ENCODE measurements at regions not wholly inside any gene's neighbourhood (a gene's known extent, or its start where the extent isn't known, plus 50 kb on each side); places are given as distances from the start of the nearest gene placed in this dataset.
"Not testable (repeated sequence)": the region's sequence is repeated elsewhere in the genome, so short reads cannot be mapped to it uniquely, and the experiment has no call there.

DNA sequence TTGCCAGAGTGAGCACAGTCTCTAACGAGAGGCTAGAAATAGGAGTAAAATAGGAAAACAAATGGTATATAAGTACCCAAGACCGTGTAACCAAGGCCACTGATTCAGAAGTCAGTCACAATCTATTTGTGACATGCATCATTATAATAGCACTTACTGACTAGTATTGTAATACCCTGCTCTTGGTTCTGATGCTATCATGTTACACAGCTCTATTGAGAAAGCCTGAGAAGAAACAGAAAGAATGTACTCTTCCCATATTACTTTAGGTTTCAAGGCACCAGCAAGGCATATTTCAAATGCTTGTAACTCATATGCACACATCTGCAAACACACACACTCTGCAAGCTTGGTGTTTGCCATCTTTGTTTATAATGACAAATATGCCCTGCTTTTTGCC, 746.4 kb downstream of the SLC4A3 start:
- H3K4me1 ChIP-seq (ENCODE audit: control insufficient read depth, insufficient read depth, low read length) = peaks cover 25% of the 10 kb centered on the region
- no peak overlapping the region for H3K27ac ChIP-seq (ENCODE audit: low read depth, low read length)
- H3K9me3 ChIP-seq (ENCODE audit: control insufficient read depth, insufficient read depth, low read length) = no peaks in the 10 kb centered on the region
- H3K27me3 ChIP-seq (ENCODE audit: control insufficient read depth, insufficient read depth, low read length) = no peaks in the 10 kb centered on the region
- no peak overlapping the region for H3K4me3 ChIP-seq (ENCODE audit: low read depth, low read length)
- no peaks in the 10 kb centered on the region for H3K36me3 ChIP-seq (ENCODE audit: control insufficient read depth, insufficient read depth, low read length)
- H3K9ac ChIP-seq (ENCODE audit: low read depth, low read length) = no peak overlapping the region

DNA sequence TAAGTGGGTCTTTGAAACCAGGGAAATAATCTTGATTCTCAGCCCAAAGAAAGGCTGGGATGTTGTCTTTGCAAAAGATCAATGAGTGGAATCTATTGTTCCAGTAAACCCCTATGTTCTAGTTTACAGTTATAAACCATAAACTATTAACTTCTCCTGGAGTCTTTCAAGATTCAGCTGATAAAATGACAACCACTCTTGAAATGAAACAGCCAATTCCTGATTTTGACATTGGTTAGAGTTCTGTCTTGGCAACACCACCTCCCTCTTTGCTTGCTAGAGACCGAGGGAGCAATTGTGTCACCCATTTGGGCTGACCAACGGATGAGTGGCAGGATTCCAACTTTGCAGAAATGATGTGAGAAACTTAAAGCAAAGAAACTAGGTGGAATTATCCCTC, 746.9 kb downstream of the SLC4A3 start:
- Histone ChIP-seq H3K4me3 (ENCODE audit: low read depth, low read length) (no peak overlapping the region), H3K27ac (ENCODE audit: low read depth, low read length) (no peak overlapping the region), H3K9ac (ENCODE audit: low read depth, low read length) (no peak overlapping the region), H3K36me3 (ENCODE audit: control insufficient read depth, insufficient read depth, low read length) (no peaks in the 10 kb centered on the region), H3K27me3 (ENCODE audit: control insufficient read depth, insufficient read depth, low read length) (no peaks in the 10 kb centered on the region), H3K4me1 (ENCODE audit: control insufficient read depth, insufficient read depth, low read length) (peaks cover 25% of the 10 kb centered on the region), H3K9me3 (ENCODE audit: control insufficient read depth, insufficient read depth, low read length) (no peaks in the 10 kb centered on the region; the same call in 1 of the 2 replicates)

DNA sequence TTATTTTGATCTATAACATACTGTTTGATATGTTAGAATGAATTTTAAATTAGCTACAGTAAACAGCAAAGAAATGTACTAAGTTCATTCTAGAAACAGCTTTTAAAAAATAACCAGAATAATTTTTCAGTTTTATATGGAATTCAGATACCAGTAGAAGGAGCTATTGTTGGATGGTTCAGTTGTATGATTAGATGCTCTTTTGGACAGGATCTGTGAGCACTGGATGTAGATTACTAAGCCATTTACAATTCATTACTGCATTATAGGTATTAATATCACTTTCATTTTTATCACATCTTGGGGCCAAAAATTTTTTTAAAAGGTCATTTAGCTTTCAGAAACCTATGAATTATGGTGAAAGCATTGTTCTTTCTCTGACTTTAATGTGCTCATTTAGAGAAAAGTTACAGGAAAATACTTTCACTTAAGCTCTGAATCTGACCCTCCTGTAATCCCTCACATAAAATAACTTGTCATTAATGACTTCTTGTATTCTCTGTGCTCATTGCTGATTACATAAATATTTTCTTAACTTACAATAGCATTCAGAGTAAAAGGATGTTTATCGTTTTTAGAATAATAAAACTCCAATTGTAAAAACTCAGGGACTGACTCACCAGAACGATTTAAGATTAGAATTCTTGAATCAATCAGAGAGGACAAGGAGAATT, 750.2 kb downstream of the SLC4A3 start:
- Histone ChIP-seq H3K9me3 (ENCODE audit: control insufficient read depth, insufficient read depth, low read length) (no peaks in the 10 kb centered on the region; the same call in none of the 2 replicates), H3K27me3 (ENCODE audit: control insufficient read depth, insufficient read depth, low read length) (no peaks in the 10 kb centered on the region), H3K36me3 (ENCODE audit: control insufficient read depth, insufficient read depth, low read length) (no peaks in the 10 kb centered on the region), H3K4me1 (ENCODE audit: control insufficient read depth, insufficient read depth, low read length) (peaks cover 25% of the 10 kb centered on the region), H3K27ac (ENCODE audit: low read depth, low read length) (no peak overlapping the region), H3K9ac (ENCODE audit: low read depth, low read length) (no peak overlapping the region), H3K4me3 (ENCODE audit: low read depth, low read length) (no peak overlapping the region)

GRCh38 chr2:220387758-220388157, 760.3 kb downstream of the SLC4A3 start:
- H3K9me3 ChIP-seq (ENCODE audit: control insufficient read depth, insufficient read depth, low read length); H3K4me1 ChIP-seq (ENCODE audit: control insufficient read depth, insufficient read depth, low read length); H3K4me3 ChIP-seq (ENCODE audit: low read depth, low read length); H3K9ac ChIP-seq (ENCODE audit: low read depth, low read length); H3K27ac ChIP-seq (ENCODE audit: low read depth, low read length); H3K27me3 ChIP-seq (ENCODE audit: control insufficient read depth, insufficient read depth, low read length); H3K36me3 ChIP-seq (ENCODE audit: control insufficient read depth, insufficient read depth, low read length): not testable (repeated sequence)

DNA sequence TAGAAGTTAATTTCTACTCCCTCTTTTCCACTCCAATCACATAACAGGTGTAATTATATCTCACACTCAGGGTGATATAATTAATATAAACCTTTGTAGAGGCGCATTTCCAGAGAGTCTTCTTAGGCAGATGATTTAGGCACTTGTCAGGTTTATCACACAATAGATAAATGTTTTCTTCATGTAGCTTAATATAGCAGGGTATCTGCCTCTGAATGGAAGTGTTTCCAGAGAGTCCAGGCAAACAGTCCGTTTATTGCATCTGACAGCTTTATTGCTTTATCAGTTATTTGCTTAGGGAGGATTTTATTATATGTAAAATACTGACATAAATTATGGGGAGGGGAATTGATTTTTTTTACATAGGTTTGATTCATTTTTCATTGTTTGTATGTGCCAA, 766.3 kb downstream of the SLC4A3 start:
- Histone ChIP-seq H3K27me3 (ENCODE audit: control insufficient read depth, insufficient read depth, low read length) (no peaks in the 10 kb centered on the region), H3K9ac (ENCODE audit: low read depth, low read length) (no peak overlapping the region), H3K27ac (ENCODE audit: low read depth, low read length) (no peak overlapping the region), H3K4me3 (ENCODE audit: low read depth, low read length) (no peak overlapping the region), H3K9me3 (ENCODE audit: control insufficient read depth, insufficient read depth, low read length) (no peaks in the 10 kb centered on the region), H3K4me1 (ENCODE audit: control insufficient read depth, insufficient read depth, low read length) (no peaks in the 10 kb centered on the region), H3K36me3 (ENCODE audit: control insufficient read depth, insufficient read depth, low read length) (no peaks in the 10 kb centered on the region)

DNA sequence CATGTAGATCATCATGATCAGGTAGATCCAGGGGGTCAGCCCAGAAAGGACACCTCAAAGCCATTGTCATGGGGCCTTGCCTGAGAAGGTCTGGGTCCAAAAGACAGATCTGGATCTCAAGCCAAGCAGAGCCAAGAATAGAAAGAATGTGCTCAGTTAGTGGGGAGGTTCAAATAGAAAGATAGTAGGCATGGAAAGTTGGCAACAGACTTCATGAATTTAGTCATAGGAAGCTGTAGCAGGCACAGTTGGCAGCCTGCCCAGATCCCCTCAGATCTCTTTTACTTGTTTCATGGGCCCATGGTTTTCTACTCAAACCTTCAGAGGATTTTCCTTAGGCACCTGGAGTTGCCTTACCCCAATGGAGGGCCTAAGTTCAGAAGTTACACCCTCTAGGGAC, 767.0 kb downstream of the SLC4A3 start:
- no peak overlapping the region for H3K9ac ChIP-seq (ENCODE audit: low read depth, low read length)
- no peaks in the 10 kb centered on the region for H3K4me1 ChIP-seq (ENCODE audit: control insufficient read depth, insufficient read depth, low read length)
- H3K27ac ChIP-seq (ENCODE audit: low read depth, low read length) = no peak overlapping the region
- H3K27me3 ChIP-seq (ENCODE audit: control insufficient read depth, insufficient read depth, low read length) = no peaks in the 10 kb centered on the region
- H3K4me3 ChIP-seq (ENCODE audit: low read depth, low read length) = no peak overlapping the region
- H3K36me3 ChIP-seq (ENCODE audit: control insufficient read depth, insufficient read depth, low read length) = no peaks in the 10 kb centered on the region
- no peaks in the 10 kb centered on the region for H3K9me3 ChIP-seq (ENCODE audit: control insufficient read depth, insufficient read depth, low read length)

DNA sequence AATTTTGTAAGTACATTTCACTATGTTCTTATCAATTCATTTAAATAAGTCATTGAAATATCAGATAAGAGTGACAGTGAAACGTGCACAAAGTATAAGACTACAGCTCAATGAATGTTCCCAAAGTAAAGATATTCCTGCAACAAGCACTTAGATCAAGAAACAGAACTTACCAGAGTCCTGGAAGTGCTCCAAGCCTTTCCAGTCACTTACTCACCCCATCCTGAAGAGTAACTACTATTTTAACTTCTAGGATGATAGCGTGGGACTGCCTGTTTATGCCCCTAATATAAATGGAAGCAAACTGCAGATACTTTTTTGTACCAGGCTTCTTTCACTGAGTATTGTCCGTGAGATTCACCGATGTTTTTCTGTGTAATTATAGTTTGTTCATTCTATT, 768.9 kb downstream of the SLC4A3 start:
- no peaks in the 10 kb centered on the region for H3K36me3 ChIP-seq (ENCODE audit: control insufficient read depth, insufficient read depth, low read length)
- no peak overlapping the region for H3K4me3 ChIP-seq (ENCODE audit: low read depth, low read length)
- H3K4me1 ChIP-seq (ENCODE audit: control insufficient read depth, insufficient read depth, low read length) = no peaks in the 10 kb centered on the region
- H3K9me3 ChIP-seq (ENCODE audit: control insufficient read depth, insufficient read depth, low read length) = peaks cover 5% of the 10 kb centered on the region
- no peak overlapping the region for H3K27ac ChIP-seq (ENCODE audit: low read depth, low read length)
- H3K27me3 ChIP-seq (ENCODE audit: control insufficient read depth, insufficient read depth, low read length) = no peaks in the 10 kb centered on the region
- no peak overlapping the region for H3K9ac ChIP-seq (ENCODE audit: low read depth, low read length)

DNA sequence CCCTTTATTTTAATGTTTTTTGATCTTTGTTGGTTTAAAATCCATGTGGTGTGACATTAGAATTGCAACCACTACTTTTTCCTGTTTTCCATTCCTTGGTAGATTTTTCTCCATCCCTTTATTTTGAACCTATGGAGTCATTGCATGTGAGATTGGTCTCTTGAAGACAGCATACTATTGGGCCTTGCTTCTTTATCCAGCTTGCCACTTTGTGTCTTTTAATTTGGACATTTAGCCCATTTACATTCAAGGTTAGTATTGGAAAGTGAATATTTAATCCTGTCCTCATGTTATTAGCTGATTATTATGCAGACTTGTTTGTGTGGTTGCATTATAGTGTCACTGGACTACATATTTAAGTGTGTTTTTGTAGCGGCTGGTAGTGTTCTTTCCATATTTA, 782.9 kb downstream of the SLC4A3 start:
- Histone ChIP-seq H3K4me1 (ENCODE audit: control insufficient read depth, insufficient read depth, low read length) (no peaks in the 10 kb centered on the region), H3K9me3 (ENCODE audit: control insufficient read depth, insufficient read depth, low read length) (peaks cover 20% of the 10 kb centered on the region), H3K9ac (ENCODE audit: low read depth, low read length) (no peak overlapping the region), H3K27me3 (ENCODE audit: control insufficient read depth, insufficient read depth, low read length) (no peaks in the 10 kb centered on the region), H3K27ac (ENCODE audit: low read depth, low read length) (no peak overlapping the region), H3K36me3 (ENCODE audit: control insufficient read depth, insufficient read depth, low read length) (no peaks in the 10 kb centered on the region), H3K4me3 (ENCODE audit: low read depth, low read length) (no peak overlapping the region)

DNA sequence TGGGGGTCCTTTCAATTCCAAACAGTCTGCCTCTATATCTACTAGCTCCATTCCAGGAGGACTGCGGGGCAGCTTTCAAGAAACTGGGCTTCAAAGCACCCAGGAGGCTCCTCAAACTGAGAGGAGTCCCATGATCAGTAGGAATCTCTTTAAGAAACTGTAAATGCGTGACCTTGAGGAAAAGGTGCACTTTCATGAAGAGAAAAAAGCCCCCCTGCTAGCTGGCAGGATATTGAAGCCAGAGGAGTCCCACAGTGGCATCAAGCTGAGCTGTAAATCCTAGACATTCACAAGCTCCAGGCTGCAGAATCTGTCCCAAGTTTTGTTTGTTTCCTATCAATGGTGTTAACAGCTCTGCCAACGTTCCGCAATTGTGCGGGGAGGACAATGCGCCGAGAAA, 790.1 kb downstream of the SLC4A3 start:
- no peaks in the 10 kb centered on the region for H3K36me3 ChIP-seq (ENCODE audit: control insufficient read depth, insufficient read depth, low read length)

DNA sequence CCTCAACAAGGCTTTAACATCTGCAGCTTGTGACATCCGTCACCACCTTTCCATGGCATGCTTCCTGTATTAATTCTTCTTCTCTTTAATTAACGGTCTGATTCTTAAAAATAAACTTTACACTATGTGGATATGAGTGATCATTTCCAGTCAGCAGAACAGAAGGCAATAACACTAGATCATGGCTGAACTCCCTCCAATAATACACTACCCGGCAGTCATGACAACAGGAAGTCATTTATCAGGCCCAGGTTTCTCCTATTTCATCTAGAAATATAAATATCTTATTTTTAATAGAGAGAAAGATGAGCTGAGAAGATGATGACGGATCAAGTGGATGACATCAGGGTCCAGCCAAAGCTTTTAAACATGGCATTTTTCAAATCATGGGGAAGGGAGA, 792.2 kb downstream of the SLC4A3 start:
- no peaks in the 10 kb centered on the region for H3K27me3 ChIP-seq (ENCODE audit: control insufficient read depth, insufficient read depth, low read length)
- no peak overlapping the region for H3K4me3 ChIP-seq (ENCODE audit: low read depth, low read length)
- H3K4me1 ChIP-seq (ENCODE audit: control insufficient read depth, insufficient read depth, low read length) = peaks cover 23% of the 10 kb centered on the region
- H3K9ac ChIP-seq (ENCODE audit: low read depth, low read length) = no peak overlapping the region
- H3K27ac ChIP-seq (ENCODE audit: low read depth, low read length) = no peak overlapping the region
- no peaks in the 10 kb centered on the region for H3K36me3 ChIP-seq (ENCODE audit: control insufficient read depth, insufficient read depth, low read length)
- no peaks in the 10 kb centered on the region for H3K9me3 ChIP-seq (ENCODE audit: control insufficient read depth, insufficient read depth, low read length)

More for the DNA sequence above, 790.1 kb downstream of the SLC4A3 start:
- peak overlapping the region; percentile 68 for H3K27ac ChIP-seq (ENCODE audit: low read depth, low read length)
- no peak overlapping the region for H3K9ac ChIP-seq (ENCODE audit: low read depth, low read length)
- peaks cover 23% of the 10 kb centered on the region for H3K4me1 ChIP-seq (ENCODE audit: control insufficient read depth, insufficient read depth, low read length)
- H3K4me3 ChIP-seq (ENCODE audit: low read depth, low read length) = no peak overlapping the region
- no peaks in the 10 kb centered on the region for H3K9me3 ChIP-seq (ENCODE audit: control insufficient read depth, insufficient read depth, low read length)
- H3K27me3 ChIP-seq (ENCODE audit: control insufficient read depth, insufficient read depth, low read length) = no peaks in the 10 kb centered on the region

DNA sequence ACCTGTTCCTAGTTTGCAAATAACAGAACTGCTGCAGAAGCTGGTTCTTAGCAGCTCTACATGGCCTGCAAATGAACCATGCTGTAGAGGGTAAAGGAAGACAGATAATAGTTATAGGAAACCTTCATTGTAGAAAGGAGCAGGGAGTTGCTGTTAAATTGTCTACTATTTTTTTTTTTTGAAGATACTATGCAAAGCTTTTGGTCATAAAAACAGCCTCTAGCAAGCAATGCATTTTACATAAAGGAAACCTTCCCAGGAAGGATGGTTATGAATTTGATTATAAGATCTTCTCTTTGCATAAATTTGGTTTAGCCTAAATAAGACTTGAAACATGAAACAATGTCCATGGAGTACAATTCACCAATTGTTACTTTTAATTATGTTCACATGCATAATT, 793.4 kb downstream of the SLC4A3 start:
- Histone ChIP-seq H3K27ac (ENCODE audit: low read depth, low read length) (no peak overlapping the region), H3K36me3 (ENCODE audit: control insufficient read depth, insufficient read depth, low read length) (no peaks in the 10 kb centered on the region), H3K9me3 (ENCODE audit: control insufficient read depth, insufficient read depth, low read length) (no peaks in the 10 kb centered on the region), H3K9ac (ENCODE audit: low read depth, low read length) (no peak overlapping the region), H3K4me1 (ENCODE audit: control insufficient read depth, insufficient read depth, low read length) (peaks cover 23% of the 10 kb centered on the region), H3K4me3 (ENCODE audit: low read depth, low read length) (no peak overlapping the region), H3K27me3 (ENCODE audit: control insufficient read depth, insufficient read depth, low read length) (no peaks in the 10 kb centered on the region)

Measured in HUES48 (cell line).